Fibroblast of skin of left biceps (primary cell): ENCODE measurements at regions not wholly inside any gene's neighbourhood (a gene's known extent, or its start where the extent isn't known, plus 50 kb on each side); places are given as distances from the start of the nearest gene placed in this dataset.
A peak's percentile ranks its signal among the peaks of the same experiment; 100 is the strongest.
"Not testable (repeated sequence)": the region's sequence is repeated elsewhere in the genome, so short reads cannot be mapped to it uniquely, and the experiment has no call there.

Experiments used
- DNase-seq, 2 experiments: peaks; one replicate each; pipeline ENCODE4 v3.0.0-alpha.2; 2013; ENCODE audit warnings: low read depth in 2 of 2

DNA sequence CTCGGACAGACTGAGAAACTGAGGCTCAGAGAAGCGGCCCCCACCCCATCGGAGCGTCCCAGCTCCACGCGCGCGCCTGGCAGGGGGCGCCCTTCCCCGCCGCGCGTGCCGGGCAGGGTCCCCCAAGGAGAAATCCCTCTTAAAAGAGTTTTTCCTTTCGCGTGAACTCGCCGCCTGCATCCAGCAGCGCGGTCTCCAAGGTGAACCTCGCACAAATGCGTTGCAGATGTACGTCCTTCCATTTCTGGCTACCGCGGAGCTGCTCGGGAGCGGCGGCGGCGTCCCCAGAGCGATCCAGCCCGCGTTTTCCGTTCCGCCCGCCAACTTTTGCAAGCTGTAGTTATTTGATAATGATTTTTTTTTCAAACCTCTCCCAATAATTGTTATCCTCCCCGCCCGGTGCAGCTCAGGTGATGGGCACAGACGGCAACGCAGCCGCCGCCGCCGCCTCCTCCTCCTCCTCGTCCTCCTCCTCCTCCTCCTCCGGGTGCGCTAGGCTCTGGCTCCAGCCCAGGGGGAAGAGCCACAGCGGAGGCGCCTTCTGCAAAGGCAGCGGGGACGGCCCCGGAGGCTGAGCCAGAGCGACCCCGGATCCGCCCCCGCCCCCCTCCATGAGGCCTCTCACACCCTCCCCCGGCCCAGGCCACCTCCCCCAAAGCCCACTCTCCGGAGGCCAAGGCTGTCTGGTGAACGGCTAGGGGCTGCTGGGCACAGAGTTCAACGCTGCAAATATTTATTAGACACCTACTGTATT lies 74.0 kb upstream of the CUX1 start:
- DNase-seq: peak in 1 of 2 experiments; percentile 13

DNA sequence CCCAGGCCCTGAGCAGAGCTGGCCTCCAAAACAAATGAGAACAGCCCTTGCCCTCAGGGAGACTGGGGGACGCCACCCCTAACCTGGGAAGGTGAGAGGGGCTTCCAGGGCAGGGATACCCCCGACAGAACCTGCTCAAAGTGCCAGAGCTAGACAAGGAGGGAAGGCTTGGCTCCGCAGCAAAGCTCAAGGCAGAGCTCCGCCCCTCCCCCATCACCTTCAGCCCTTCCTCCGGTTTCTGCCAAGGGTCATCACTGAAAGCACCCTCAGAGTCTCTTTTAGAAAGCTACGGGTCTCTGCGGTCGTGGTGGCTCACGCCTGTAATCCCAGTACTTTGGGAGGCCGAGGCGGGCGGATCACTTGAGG lies 73.4 kb upstream of the CUX1 start:
- no peak for DNase-seq

DNA sequence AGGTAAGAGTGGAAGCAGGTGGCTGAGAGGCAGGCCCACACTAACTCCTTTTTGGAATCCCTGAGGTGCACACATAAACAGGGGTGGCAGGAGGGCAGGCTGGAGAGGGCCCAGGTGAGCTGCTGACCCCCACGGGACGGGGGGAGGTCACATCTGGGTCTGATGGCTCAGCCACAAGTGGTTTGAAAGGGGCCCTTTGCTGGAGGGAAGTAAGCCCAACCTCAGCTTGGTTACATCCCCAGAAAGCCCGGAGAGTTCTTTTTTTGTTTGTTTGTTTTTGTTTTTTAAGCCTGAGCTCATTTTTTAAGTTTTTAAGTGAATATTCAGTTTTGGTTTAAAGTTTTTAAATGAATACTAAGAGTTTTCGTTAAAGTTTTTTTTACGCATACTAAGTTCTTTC lies 72.8 kb upstream of the CUX1 start:
- no peak for DNase-seq

DNA sequence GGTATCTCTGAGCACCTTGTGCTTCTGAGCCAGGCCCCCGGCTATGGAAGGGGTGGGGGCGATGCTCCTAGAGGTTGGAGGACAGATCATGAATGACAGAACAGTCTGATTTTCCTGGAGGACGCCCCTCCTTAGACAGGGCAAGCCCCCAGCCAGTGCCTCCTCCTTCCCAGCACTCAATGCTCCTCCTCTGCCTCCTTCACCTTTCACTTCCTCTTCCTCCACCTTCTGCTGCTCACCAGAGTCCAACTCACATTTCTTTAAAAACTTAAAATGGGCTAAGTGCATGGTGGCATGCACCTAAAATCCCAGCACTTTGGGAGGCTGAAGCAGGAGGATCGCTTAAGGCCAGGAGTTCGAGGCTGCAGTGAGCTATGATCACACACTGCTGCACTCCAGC lies 71.1 kb upstream of the CUX1 start:
- DNase-seq: no peak

DNA sequence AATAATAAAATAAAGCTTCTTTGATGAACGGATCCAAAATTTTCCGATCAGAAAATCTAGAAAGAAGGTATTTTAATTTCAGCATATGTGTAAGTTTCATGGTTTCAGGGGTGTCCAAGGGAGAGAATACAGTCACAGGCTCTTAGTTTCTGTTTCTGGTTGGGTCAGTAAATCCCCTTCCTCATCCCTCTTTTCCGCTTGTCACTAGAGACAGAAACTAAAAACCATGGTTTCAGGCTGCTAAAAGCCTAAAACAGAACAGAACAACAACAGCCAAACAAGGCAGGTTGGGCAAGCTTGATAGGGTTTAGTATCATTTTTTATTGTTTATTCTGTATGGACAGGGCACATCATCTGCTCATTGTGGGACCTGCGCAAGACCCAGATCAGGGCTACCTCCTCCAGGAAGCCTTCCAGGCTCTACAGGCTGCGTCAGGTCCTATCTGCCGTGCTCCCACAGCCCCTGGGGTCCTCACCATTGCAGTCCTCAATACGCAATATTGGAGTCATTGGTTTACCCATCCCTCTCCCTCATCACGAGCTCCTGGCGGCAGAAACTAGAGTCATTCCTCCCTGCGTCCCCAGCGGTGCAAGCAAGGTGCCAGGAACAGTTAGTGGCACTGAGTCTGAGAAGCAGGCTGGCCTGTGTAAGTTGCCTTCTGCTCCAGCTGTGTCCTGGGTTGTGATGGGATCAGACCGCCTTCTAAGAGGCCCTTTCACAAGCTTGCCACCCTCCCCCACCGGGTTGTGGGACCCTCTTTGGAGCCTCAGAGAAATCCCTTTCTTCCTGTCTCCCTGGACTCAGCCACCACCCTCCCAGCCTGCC lies 70.2 kb upstream of the CUX1 start:
- no peak for DNase-seq

DNA sequence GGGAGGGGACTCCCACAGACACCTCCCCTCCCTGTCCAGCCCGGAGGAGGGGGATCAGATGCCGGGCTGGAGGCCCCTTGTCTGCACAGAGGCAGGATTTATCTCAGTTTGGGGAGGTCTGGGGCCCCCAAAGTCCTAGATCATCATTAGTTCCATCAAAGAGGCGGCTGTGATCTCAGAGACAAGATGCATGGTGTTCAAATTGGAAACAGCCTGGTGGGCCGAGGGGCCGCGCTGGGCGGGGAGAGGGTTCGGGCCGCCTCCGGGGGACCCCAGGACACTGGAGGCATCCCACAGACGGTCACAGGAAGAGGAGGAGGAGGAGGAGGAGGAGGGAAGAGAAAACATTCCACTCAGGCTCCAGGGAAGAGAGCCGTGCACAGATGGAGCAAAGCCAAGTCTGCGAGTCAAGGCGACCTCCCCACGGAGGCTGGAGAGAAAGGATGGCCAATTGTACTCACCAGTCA lies 69.5 kb upstream of the CUX1 start:
- no peak for DNase-seq

DNA sequence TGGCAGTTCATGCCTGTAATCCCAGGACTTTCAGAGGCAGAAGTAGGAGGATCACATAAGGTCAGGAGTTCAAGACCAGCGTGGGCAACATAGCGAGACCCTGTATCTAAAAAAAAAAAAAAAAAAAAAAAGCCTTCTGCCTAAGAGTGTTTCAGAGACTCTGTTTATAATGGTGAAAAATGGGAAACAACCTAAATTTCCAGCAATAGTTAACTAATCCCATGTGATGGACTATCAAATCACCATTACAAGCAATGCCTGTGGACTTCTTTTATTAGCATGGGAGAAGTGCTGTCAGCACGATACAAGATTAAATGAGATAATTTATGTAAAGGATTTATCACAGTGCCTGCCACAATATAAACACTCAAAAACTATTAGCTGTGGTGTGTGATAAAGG lies 67.5 kb upstream of the CUX1 start:
- DNase-seq: no peak

DNA sequence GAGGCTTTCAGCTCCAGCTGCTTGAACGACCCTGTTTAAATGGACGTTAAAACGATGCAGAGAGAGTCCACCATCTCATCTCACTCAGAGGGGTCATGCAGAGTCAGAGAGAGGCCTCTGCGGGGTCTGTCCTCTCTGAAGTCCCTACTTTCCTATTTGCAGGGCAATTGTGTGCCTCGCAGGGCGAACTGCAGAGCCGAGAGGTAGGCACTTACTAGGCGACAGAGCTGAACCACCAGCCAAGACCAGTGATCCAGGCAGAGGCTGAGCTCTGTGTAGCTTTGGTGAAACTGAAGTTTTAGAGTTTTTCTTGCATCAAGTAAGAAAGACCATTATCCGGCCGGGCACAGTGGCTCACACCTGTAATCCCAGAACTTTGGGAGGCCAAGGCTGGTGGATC lies 64.1 kb upstream of the CUX1 start:
- DNase-seq: no peak

DNA sequence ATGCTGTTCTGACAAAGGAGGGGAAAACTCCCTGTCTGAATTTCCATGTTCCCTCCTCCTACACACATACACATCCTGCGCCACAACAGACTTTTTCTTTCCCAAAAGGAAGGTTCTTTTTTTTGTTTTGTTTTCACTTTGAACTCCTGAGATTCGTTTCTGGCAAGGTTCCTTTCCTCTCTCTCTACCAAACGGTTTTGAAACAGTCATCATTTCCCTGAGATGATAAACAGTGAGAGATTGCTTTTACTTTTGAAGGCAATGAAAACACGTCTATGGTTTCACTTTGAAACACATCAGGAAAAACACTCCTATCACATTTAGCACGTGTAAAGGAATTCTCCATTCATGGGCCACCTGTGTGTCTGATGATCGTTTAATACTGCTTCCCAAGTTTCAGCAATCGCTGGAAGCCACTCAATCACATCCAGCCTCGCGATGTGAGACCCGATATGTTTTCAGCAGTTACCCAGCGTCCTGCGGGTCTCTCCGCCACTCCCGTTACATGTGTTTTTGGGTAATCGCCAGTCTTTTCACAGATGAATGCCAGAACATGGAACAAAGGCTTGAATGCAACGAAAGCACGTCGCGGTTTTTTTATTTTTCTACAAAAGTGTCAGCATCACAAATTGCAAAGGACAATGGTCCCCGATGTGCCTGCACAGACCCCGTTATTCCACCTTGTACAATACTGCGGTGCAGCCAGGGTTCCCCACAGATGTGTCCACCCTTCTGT lies 62.8 kb upstream of the CUX1 start:
- DNase-seq: no peak

DNA sequence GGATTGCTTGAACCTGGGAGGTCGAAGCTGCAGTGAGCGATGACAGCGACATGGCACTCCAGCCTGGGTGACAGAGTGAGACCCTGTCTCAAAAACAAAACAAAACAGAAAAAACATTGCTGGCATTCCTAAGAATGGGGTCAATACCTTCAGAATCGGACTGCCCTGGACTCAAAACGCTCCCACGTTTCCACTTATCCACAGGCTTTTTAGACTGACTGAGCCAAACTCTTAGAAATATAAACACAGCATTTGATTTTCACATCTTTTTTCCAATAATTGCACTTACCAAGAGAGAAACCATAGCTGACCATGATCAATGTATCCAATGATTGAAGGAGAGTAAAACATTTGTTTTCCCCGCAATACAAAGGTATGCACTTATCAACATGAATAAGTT lies 59.5 kb upstream of the CUX1 start:
- no peak for DNase-seq

DNA sequence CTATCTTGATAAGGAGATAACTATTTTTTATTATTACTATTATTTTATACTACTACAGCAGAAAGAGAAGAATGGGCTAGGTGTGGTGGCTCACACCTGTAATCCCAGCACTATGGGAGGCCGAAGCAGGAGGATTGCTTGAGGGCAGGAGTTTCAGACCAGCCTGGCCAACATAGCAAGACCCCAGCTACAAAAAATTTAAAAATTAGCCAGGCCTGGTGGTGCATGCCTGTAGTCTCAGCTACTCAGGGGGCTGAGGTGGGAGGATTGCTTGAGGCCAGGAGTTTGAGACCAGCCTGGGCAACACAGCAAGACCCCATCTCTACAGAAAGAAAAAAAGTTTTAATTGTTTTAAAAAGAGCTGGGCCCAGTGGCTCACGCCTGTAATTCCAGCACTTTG lies 58.9 kb upstream of the CUX1 start:
- not testable (repeated sequence) for DNase-seq

DNA sequence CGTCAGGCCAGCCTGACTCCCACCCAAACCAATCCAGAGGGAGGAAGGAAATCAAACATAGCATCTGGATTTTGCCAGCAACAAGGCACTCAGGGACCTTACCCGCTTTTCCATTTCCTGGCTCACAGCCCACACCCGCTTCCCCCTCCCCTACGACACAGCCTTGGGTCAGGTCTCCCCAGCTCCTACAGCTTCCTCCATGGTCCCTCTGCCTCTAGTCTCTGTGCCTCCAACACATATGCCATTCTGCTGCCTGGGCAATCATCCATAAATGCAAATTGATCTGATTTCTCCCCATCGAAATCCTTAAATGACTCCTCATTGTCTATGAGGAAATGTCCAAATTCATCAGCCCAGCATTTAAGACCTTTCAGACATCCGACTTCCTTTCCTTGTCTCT lies 53.2 kb upstream of the CUX1 start:
- DNase-seq: no peak

DNA sequence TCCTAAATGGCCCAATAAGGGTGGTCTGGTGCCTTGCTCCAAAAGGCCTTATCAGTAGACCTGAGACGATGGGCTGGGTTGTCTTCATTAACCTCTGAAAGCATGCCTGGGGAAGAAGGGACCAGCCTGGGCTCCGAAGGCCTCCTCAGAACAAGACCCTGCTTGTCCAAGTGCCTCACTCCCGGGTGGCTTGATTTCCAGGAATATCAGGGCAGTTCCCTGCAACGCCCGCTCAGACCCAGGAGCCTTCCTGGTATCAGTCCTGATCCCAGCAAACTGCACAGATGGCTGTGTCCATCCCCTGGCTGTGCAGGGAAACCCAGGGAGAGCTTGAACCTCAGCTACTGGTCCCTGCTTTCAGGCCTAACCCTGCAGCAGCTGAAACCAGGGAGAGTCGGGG lies 49.9 kb upstream of the CUX1 start:
- no peak for DNase-seq
